HepG2 (cell line): ENCODE measurements at regions not wholly inside any gene's neighbourhood (a gene's known extent, or its start where the extent isn't known, plus 50 kb on each side); places are given as distances from the start of the nearest gene placed in this dataset.
"Not testable (repeated sequence)": the region's sequence is repeated elsewhere in the genome, so short reads cannot be mapped to it uniquely, and the experiment has no call there.

Experiments used
- EP300 ChIP-seq, 3 experiments: sonication (generic) in 1 of 3; formaldehyde crosslinking in 1 of 3; IDR thresholded peaks; 2 replicates each; pipeline versions ENCODE4 v1.5.1 to v1.6.1; 2011 to 2020; ENCODE audit warnings: low read depth in 2 of 3, low read length in 2 of 3, borderline replicate concordance in 1 of 3, improper control_type of control experiment in 1 of 3, mild to moderate bottlenecking in 1 of 3, missing genetic modification reagents in 1 of 3, moderate library complexity in 1 of 3
- HDAC2 ChIP-seq: sonication (generic); formaldehyde crosslinking; IDR thresholded peaks from 2 replicates; pipeline ENCODE4 v1.4.0; 2020; ENCODE audit warnings: missing genetic modification reagents
- HNRNPH1 ChIP-seq: fragments of 200-400 bp; formaldehyde crosslinking; optimal IDR thresholded peaks from 2 replicates; pipeline ENCODE3; 2017; ENCODE audit warnings: mild to moderate bottlenecking, low read depth, low read length
- NCOA2 ChIP-seq: sonication (generic); formaldehyde crosslinking; IDR thresholded peaks from 2 replicates; pipeline ENCODE4 v1.8.0; 2022; ENCODE audit warnings: inconsistent platforms
- SCMH1 ChIP-seq: sonication (generic); formaldehyde crosslinking; IDR thresholded peaks from 2 replicates; pipeline ENCODE4 v1.9.0; 2021; ENCODE audit warnings: missing genetic modification reagents, mild to moderate bottlenecking, borderline replicate concordance
- SMAD1 ChIP-seq: sonication (generic); formaldehyde crosslinking; IDR thresholded peaks from 2 replicates; pipeline ENCODE4 v1.4.0; 2020; ENCODE audit warnings: missing genetic modification reagents, low read depth, mild to moderate bottlenecking, borderline replicate concordance
- ZNF350 ChIP-seq: sonication (generic); formaldehyde crosslinking; IDR thresholded peaks from 2 replicates; pipeline ENCODE4 v1.4.0; 2020; ENCODE audit warnings: mild to moderate bottlenecking, low read depth, missing genetic modification reagents, borderline replicate concordance
- ZNF530 ChIP-seq: sonication (generic); formaldehyde crosslinking; IDR thresholded peaks from 2 replicates; pipeline ENCODE4 v1.5.0; 2020; ENCODE audit warnings: low read depth, mild to moderate bottlenecking, missing genetic modification reagents
- TF ChIP-seq, protein P1 (sequence below): sonication (generic); formaldehyde crosslinking; IDR thresholded peaks from 2 replicates; pipeline ENCODE4 v1.4.0; 2020; ENCODE audit warnings: missing genetic modification reagents, borderline replicate concordance

DNA sequence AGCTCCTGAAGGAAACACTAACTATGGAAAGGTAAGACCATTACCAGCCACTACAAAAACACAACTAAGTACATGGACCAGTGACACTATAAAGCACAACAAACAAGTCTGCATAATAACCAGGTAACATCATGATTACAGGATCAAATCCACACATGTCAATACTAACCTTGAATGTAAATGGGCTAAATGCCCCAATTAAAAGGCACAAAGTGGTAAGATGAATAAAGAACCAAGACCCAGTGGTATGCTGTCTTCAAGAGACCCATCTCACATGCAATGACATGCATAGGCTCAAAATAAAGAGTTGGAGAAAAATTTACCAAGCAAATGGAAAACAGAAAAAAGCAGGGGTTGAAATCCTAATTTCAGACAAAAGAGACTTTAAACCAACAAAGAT lies 261.8 kb downstream of the RAP2B start:
- TF ChIP-seq EP300 (IDR thresholded peaks at IDR 0.05; ENCODE audit: low read depth in 2 of 2, low read length in 2 of 2); EP300 (CRISPR knock-in tag; IDR thresholded peaks at IDR 0.05; ENCODE audit: borderline replicate concordance); SCMH1 (CRISPR knock-in tag); NCOA2 (CRISPR knock-in tag); SMAD1 (CRISPR knock-in tag); HNRNPH1; ZNF350; HDAC2 (CRISPR knock-in tag); ZNF530 (CRISPR knock-in tag): not testable (repeated sequence)
- TF ChIP-seq, protein P1, sequence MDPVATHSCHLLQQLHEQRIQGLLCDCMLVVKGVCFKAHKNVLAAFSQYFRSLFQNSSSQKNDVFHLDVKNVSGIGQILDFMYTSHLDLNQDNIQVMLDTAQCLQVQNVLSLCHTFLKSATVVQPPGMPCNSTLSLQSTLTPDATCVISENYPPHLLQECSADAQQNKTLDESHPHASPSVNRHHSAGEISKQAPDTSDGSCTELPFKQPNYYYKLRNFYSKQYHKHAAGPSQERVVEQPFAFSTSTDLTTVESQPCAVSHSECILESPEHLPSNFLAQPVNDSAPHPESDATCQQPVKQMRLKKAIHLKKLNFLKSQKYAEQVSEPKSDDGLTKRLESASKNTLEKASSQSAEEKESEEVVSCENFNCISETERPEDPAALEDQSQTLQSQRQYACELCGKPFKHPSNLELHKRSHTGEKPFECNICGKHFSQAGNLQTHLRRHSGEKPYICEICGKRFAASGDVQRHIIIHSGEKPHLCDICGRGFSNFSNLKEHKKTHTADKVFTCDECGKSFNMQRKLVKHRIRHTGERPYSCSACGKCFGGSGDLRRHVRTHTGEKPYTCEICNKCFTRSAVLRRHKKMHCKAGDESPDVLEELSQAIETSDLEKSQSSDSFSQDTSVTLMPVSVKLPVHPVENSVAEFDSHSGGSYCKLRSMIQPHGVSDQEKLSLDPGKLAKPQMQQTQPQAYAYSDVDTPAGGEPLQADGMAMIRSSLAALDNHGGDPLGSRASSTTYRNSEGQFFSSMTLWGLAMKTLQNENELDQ (CRISPR knock-in tag) = not testable (repeated sequence)
